MM.1S (cell line): ENCODE measurements at regions not wholly inside any gene's neighbourhood (a gene's known extent, or its start where the extent isn't known, plus 50 kb on each side); places are given as distances from the start of the nearest gene placed in this dataset.

Experiments
- DNase-seq: peaks from one replicate; pipeline ENCODE4 v3.0.0-alpha.2; 2015
- H2AFZ ChIP-seq: fragments of 300-600 bp; sonication (generic); 2 replicates; pipeline ENCODE4 v1.6.0; 2016; ENCODE audit warnings: antibody characterized with exemption, low read length
- H3F3A ChIP-seq: fragments of 300-600 bp; sonication (generic); 2 replicates; pipeline ENCODE4 v1.6.1; 2016; ENCODE audit warnings: mild to moderate bottlenecking, antibody characterized with exemption, low read length, moderate library complexity, mixed read lengths; ENCODE audit not compliant: insufficient read depth
- H3K27ac ChIP-seq: fragments of 300-600 bp; sonication (generic); 2 replicates; pipeline ENCODE4 v1.5.1; 2016; ENCODE audit warnings: mild to moderate bottlenecking, low read length
- H3K27me3 ChIP-seq: fragments of 300-600 bp; sonication (generic); replicated peaks from 2 replicates; pipeline ENCODE4 v1.6.0; 2016; ENCODE audit warnings: low read length; ENCODE audit not compliant: insufficient read depth
- H3K36me3 ChIP-seq: fragments of 300-600 bp; sonication (generic); replicated peaks from 2 replicates; pipeline ENCODE4 v1.6.1; 2016; ENCODE audit warnings: mild to moderate bottlenecking, low read length, mixed read lengths; ENCODE audit not compliant: insufficient read depth
- H3K4me1 ChIP-seq: fragments of 300-600 bp; sonication (generic); 2 replicates; pipeline ENCODE4 v1.6.1; 2016; ENCODE audit warnings: low read length, mixed read lengths
- H3K4me2 ChIP-seq: fragments of 300-600 bp; sonication (generic); 2 replicates; pipeline ENCODE4 v1.6.0; 2016; ENCODE audit warnings: low read depth, low read length
- H3K4me3 ChIP-seq: fragments of 300-600 bp; sonication (generic); 2 replicates; pipeline ENCODE4 v1.5.1; 2016; ENCODE audit warnings: low read length, mixed read lengths
- H3K79me2 ChIP-seq: fragments of 300-600 bp; sonication (generic); 2 replicates; pipeline ENCODE4 v1.6.1; 2016; ENCODE audit warnings: mixed run types, low read length, mixed read lengths
- H3K9ac ChIP-seq: fragments of 300-600 bp; sonication (generic); 2 replicates; pipeline ENCODE4 v1.6.1; 2016; ENCODE audit warnings: low read length, mixed read lengths
- H3K9me2 ChIP-seq: fragments of 300-600 bp; sonication (generic); replicated peaks from 2 replicates; pipeline ENCODE4 v1.6.1; 2016; ENCODE audit warnings: mild to moderate bottlenecking, low read length, mixed read lengths; ENCODE audit not compliant: insufficient read depth
- H3K9me3 ChIP-seq: fragments of 300-600 bp; sonication (generic); replicated peaks from 2 replicates; pipeline ENCODE4 v1.6.1; 2016; ENCODE audit warnings: mild to moderate bottlenecking, low read length, mixed read lengths; ENCODE audit not compliant: insufficient read depth
- H4K20me1 ChIP-seq: fragments of 300-600 bp; sonication (generic); 2 replicates; pipeline ENCODE4 v1.6.1; 2016; ENCODE audit warnings: mild to moderate bottlenecking, low read length, moderate library complexity, mixed read lengths; ENCODE audit not compliant: insufficient read depth
- EZH2 ChIP-seq: fragments of 300-600 bp; sonication (generic); optimal IDR thresholded peaks from 2 replicates; pipeline ENCODE3; 2017; ENCODE audit warnings: low read depth, mild to moderate bottlenecking, antibody characterized with exemption, low read length, mixed read lengths
- EZH2phosphoT487 ChIP-seq: fragments of 300-600 bp; sonication (generic); IDR thresholded peaks from 2 replicates; pipeline ENCODE4 v1.6.1; 2018; ENCODE audit warnings: antibody characterized with exemption, low read length
- TF ChIP-seq, protein P1 (sequence below): fragments of 300-600 bp; sonication (generic); IDR thresholded peaks from 2 replicates; pipeline ENCODE4 v1.5.1; 2016; ENCODE audit warnings: antibody characterized with exemption, low read length, mixed read lengths

DNA sequence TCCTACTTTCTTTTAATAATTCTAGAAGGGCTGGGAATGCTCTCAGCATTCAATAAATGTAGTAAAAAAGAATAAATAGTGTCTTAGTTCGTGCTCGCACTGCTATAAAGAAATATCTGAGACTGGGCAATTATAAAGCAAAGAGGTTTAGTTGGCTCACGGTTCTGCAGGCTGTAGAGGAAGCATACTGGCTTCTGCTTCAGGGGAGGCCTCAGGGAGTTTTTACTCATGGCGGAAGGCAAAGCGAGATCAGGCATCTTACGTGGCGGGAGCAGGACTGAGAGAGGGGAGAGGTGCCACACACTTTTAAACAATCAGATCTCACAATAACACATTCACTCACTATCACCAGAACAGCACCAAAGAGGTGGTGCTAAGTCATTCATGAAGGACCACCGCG lies 103.0 kb upstream of the UBE2E2 start:
- Histone ChIP-seq H3F3A (no peaks in the 10 kb centered on the region), H3K4me2 (no peak overlapping the region), H3K9ac (no peak overlapping the region), H3K9me3 (no peaks in the 10 kb centered on the region), H3K36me3 (no peaks in the 10 kb centered on the region), H3K4me1 (no peaks in the 10 kb centered on the region), H3K4me3 (no peak overlapping the region), H4K20me1 (no peaks in the 10 kb centered on the region), H3K27me3 (no peaks in the 10 kb centered on the region), H3K9me2 (no peaks in the 10 kb centered on the region), H3K27ac (no peak overlapping the region), H3K79me2 (no peaks in the 10 kb centered on the region), H2AFZ (no peak overlapping the region)
- TF ChIP-seq EZH2 (no peak), EZH2phosphoT487 (no peak)
- TF ChIP-seq, protein P1, sequence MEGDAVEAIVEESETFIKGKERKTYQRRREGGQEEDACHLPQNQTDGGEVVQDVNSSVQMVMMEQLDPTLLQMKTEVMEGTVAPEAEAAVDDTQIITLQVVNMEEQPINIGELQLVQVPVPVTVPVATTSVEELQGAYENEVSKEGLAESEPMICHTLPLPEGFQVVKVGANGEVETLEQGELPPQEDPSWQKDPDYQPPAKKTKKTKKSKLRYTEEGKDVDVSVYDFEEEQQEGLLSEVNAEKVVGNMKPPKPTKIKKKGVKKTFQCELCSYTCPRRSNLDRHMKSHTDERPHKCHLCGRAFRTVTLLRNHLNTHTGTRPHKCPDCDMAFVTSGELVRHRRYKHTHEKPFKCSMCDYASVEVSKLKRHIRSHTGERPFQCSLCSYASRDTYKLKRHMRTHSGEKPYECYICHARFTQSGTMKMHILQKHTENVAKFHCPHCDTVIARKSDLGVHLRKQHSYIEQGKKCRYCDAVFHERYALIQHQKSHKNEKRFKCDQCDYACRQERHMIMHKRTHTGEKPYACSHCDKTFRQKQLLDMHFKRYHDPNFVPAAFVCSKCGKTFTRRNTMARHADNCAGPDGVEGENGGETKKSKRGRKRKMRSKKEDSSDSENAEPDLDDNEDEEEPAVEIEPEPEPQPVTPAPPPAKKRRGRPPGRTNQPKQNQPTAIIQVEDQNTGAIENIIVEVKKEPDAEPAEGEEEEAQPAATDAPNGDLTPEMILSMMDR: no peak
- DNase-seq: no peak

- DNase-seq: no peak
- H2AFZ ChIP-seq: no peak overlapping the region
- no peaks in the 10 kb centered on the region for H4K20me1 ChIP-seq
- no peak overlapping the region for H3K4me3 ChIP-seq
- no peaks in the 10 kb centered on the region for H3K9me3 ChIP-seq
- no peaks in the 10 kb centered on the region for H3K79me2 ChIP-seq
- H3K36me3 ChIP-seq: no peaks in the 10 kb centered on the region
- H3K27me3 ChIP-seq: no peaks in the 10 kb centered on the region
- no peaks in the 10 kb centered on the region for H3K9me2 ChIP-seq
- no peaks in the 10 kb centered on the region for H3K4me1 ChIP-seq
- H3K27ac ChIP-seq: no peak overlapping the region
- H3K4me2 ChIP-seq: no peak overlapping the region
- TF ChIP-seq, protein P1: no peak
- TF ChIP-seq EZH2 (no peak), EZH2phosphoT487 (no peak)
- no peaks in the 10 kb centered on the region for H3F3A ChIP-seq
- no peak overlapping the region for H3K9ac ChIP-seq
Measured at GRCh38 chr3:23103764-23104163, 99.4 kb upstream of the UBE2E2 start.

DNA sequence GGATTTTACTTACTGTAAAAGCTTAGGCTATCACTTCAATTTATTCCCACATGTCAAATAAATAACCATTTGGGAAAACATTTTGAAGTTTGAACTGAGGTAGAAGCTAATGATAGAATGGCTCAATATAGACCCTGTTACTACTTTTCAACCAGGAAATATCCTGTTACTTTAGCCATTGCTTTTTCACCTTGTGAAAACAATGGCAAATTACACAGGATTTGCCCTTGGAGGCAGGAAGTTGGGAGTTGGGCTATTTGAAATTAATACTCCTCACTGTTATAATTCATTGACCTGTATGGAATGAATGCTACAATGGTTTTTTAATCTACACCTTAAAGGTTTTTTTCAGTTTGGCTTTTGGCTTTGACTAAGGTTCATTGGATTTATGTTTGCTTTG lies 98.1 kb upstream of the UBE2E2 start:
- Histone ChIP-seq H3K27me3 (no peaks in the 10 kb centered on the region), H3K36me3 (no peaks in the 10 kb centered on the region), H3K4me2 (no peak overlapping the region), H4K20me1 (no peaks in the 10 kb centered on the region), H3K79me2 (no peaks in the 10 kb centered on the region), H3K4me3 (no peak overlapping the region), H3K4me1 (no peaks in the 10 kb centered on the region), H3K9me3 (no peaks in the 10 kb centered on the region), H3K27ac (no peak overlapping the region), H2AFZ (no peak overlapping the region), H3K9me2 (no peaks in the 10 kb centered on the region), H3K9ac (no peak overlapping the region), H3F3A (no peaks in the 10 kb centered on the region)
- no peak for TF ChIP-seq EZH2phosphoT487
- TF ChIP-seq EZH2: no peak
- TF ChIP-seq, protein P1: no peak
- DNase-seq: no peak

DNA sequence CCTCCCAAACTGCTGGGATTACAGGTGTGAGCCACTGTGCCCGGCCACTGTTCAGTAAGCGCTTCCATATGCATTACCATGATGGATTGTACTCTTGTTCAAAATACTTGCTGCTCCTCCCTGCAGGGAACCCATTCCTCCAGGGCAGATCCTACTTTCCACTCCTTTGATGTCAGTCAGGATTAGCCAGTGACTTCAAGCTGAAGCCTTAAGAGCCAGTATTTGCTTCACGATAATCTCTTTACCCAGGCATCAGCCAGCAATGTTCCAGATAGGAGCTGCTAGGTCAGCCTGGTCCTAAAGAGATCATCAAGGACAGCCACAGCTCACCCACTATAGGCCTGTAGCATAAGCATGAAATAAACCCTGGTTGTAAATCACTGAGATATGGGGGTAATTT lies 96.5 kb upstream of the UBE2E2 start:
- no peaks in the 10 kb centered on the region for H3K36me3 ChIP-seq
- H3K9me2 ChIP-seq: no peaks in the 10 kb centered on the region
- no peaks in the 10 kb centered on the region for H3F3A ChIP-seq
- no peak overlapping the region for H3K4me2 ChIP-seq
- TF ChIP-seq EZH2: no peak
- TF ChIP-seq EZH2phosphoT487: no peak
- TF ChIP-seq, protein P1: no peak
- no peaks in the 10 kb centered on the region for H3K4me1 ChIP-seq
- no peak overlapping the region for H3K4me3 ChIP-seq
- no peak overlapping the region for H3K9ac ChIP-seq
- no peaks in the 10 kb centered on the region for H4K20me1 ChIP-seq
- DNase-seq: no peak
- H2AFZ ChIP-seq: no peak overlapping the region
- H3K9me3 ChIP-seq: no peaks in the 10 kb centered on the region
- no peaks in the 10 kb centered on the region for H3K27me3 ChIP-seq
- no peak overlapping the region for H3K27ac ChIP-seq
- H3K79me2 ChIP-seq: no peaks in the 10 kb centered on the region
